Lower lobe of right lung (tissue), 2 donors: ENCODE measurements at regions not wholly inside any gene's neighbourhood (a gene's known extent, or its start where the extent isn't known, plus 50 kb on each side); places are given as distances from the start of the nearest gene placed in this dataset.
A peak's percentile ranks its signal among the peaks of the same experiment; 100 is the strongest.

Experiments
- ATAC-seq, 2 donors: fragments of 200-7000 bp; cut with Tn5 transposase; one replicate each; pipeline ENCODE4 v1.9.1; 2020 to 2022; ENCODE audit warnings: mild to moderate bottlenecking in 2 of 2, moderate library complexity in 2 of 2
- DNase-seq: peaks from one replicate; pipeline ENCODE4 v3.0.0-alpha.2; 2020
- H3K27ac ChIP-seq: fragments of 200-600 bp; one replicate; pipeline ENCODE4 v1.8.0; 2022
- H3K27me3 ChIP-seq: fragments of 200-600 bp; one replicate; pipeline ENCODE4 v1.8.0; 2022; ENCODE audit warnings: low read depth
- H3K36me3 ChIP-seq: fragments of 200-600 bp; one replicate; pipeline ENCODE4 v1.8.0; 2022; ENCODE audit warnings: mild to moderate bottlenecking
- H3K4me1 ChIP-seq: fragments of 200-600 bp; one replicate; pipeline ENCODE4 v1.8.0; 2022
- H3K4me3 ChIP-seq: fragments of 200-600 bp; one replicate; pipeline ENCODE4 v1.8.0; 2022; ENCODE audit warnings: mild to moderate bottlenecking
- H3K9me3 ChIP-seq: fragments of 200-600 bp; one replicate; pipeline ENCODE4 v1.8.0; 2022
- intact Hi-C: fragments of 100-400 bp; cut with DNase I; formaldehyde crosslinking; loops from one replicate; pipeline ENCODE4 v1.11.0; 2022
- TF ChIP-seq, protein P1 (sequence below): fragments of 200-600 bp; IDR thresholded peaks from one replicate; pipeline ENCODE4 v1.8.0; 2022; ENCODE audit warnings: antibody characterized with exemption, mild to moderate bottlenecking
- donor health status: DM: no; HTN: yes; CAD: no; lungs with severe emphysema.

DNA sequence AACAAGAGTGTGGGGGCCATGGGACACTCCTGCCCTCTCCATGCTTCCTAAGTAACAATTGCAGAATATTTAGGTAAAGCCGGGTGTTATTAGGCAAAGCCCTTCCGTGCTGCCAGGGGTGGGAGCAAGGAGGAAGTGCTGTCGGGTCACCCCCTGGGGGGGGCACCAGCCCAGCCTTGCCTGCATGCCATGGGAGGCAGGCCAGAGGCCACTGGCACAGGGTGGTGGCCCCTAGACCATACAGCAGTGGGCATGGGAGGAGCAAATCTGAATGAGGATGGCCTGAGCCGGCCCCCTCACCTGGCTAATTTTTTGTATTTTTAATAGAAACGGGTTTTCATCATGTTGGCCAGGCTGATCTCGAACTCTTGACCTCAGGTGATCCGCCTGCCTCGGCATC is 355.7 kb upstream of the CDH8 start:
- ATAC-seq, result peak in 1 of 2 donors; percentile 38
- Histone ChIP-seq H3K4me3 (no peak overlapping the region), H3K27me3 (no peaks in the 10 kb centered on the region), H3K27ac (no peak overlapping the region), H3K4me1 (no peaks in the 10 kb centered on the region), H3K9me3 (no peaks in the 10 kb centered on the region), H3K36me3 (no peaks in the 10 kb centered on the region)
- TF ChIP-seq, protein P1, sequence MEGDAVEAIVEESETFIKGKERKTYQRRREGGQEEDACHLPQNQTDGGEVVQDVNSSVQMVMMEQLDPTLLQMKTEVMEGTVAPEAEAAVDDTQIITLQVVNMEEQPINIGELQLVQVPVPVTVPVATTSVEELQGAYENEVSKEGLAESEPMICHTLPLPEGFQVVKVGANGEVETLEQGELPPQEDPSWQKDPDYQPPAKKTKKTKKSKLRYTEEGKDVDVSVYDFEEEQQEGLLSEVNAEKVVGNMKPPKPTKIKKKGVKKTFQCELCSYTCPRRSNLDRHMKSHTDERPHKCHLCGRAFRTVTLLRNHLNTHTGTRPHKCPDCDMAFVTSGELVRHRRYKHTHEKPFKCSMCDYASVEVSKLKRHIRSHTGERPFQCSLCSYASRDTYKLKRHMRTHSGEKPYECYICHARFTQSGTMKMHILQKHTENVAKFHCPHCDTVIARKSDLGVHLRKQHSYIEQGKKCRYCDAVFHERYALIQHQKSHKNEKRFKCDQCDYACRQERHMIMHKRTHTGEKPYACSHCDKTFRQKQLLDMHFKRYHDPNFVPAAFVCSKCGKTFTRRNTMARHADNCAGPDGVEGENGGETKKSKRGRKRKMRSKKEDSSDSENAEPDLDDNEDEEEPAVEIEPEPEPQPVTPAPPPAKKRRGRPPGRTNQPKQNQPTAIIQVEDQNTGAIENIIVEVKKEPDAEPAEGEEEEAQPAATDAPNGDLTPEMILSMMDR, result no peak
- intact Hi-C loops, result no loop called here
- no peak for DNase-seq

DNA sequence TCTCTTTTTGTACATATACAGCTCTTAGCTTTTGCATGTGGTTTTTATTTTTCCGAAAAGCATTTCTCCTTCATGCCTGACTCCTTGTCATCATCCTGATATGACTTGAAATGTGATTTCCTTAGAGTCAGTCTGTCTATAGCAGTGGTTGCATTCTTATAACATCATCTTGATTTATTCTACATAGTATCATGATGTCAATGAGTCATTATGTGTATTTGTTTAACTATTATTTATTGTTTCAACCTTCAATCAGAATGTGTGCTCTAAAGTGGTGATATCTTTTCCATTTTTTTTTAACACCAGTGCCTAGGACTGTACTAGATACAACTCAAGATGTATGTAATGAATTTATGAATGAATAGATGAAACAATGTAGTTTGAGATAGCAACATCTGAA is 354.9 kb upstream of the CDH8 start:
- Histone ChIP-seq H3K4me1 (no peaks in the 10 kb centered on the region), H3K9me3 (no peaks in the 10 kb centered on the region), H3K27ac (no peak overlapping the region), H3K27me3 (no peaks in the 10 kb centered on the region), H3K36me3 (no peaks in the 10 kb centered on the region), H3K4me3 (no peak overlapping the region)
- intact Hi-C loops, result no loop called here
- TF ChIP-seq, protein P1, result no peak
- DNase-seq, result no peak
- no peak for ATAC-seq

DNA sequence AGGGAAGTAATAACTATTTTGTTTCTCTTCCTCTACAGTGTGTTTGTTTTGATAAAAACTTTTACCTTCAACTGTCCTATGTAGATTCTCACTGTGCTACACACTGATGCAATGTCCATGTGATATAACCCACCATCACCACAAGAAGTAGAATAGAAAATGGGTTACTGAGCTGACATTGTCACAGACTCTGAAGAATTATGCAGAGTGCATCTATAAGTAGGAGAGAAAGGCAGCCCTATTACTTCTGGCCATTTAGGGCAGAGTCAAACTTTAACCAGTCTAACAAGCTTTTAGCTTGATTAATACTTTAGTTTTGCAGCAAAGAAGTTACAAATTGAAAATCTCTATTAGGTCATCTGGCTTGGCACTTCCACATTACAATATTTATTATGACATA is 354.0 kb upstream of the CDH8 start:
- Histone ChIP-seq H3K27me3 (no peaks in the 10 kb centered on the region), H3K9me3 (no peaks in the 10 kb centered on the region), H3K4me1 (no peaks in the 10 kb centered on the region), H3K36me3 (no peaks in the 10 kb centered on the region), H3K4me3 (no peak overlapping the region), H3K27ac (no peak overlapping the region)
- no peak for ATAC-seq
- intact Hi-C loops, result no loop called here
- no peak for DNase-seq
- TF ChIP-seq, protein P1, result no peak

DNA sequence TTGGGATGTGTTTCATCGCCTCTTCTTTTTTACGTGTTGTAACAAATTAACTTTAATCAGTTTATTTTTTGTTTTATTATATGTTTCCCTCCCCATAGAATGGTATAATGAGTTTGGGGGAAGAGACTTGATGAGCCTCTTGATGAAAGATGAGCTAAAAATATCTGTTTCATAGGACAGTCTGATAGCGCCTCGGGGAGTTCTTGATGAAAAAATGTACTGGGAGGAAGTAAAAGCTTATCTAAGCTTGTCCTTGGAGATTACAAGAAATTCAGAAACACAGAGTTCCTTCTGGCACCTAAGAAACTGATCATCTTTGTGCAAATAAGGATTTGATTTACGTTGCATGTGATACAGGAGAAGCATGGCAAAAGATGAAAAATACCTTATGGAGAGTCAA is 350.2 kb upstream of the CDH8 start:
- no peaks in the 10 kb centered on the region for H3K27me3 ChIP-seq
- no peaks in the 10 kb centered on the region for H3K9me3 ChIP-seq
- no peaks in the 10 kb centered on the region for H3K4me1 ChIP-seq
- intact Hi-C loops, result no loop called here
- no peak for DNase-seq
- no peaks in the 10 kb centered on the region for H3K36me3 ChIP-seq
- TF ChIP-seq, protein P1, result no peak
- ATAC-seq, result no peak
- no peak overlapping the region for H3K27ac ChIP-seq
- no peak overlapping the region for H3K4me3 ChIP-seq

DNA sequence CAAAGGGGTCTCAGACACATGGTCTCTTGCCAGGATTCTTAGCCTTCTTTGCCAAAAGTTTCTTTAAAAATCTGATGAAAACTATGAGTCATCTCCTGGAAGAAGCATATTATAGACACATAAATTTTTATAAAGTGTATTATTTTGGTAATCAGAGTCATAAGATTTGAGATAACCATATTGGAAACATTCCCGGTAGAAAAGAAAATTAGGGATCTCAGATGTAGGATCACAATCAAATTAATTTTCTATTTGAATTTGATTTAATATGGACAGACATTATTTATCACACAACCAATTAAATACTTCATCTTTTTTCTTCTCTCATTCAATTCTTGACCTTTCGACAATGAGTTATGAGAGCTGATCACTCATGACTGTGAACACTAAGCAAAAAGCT is 347.7 kb upstream of the CDH8 start:
- Histone ChIP-seq H3K4me1 (no peaks in the 10 kb centered on the region), H3K4me3 (no peak overlapping the region), H3K27ac (no peak overlapping the region), H3K27me3 (no peaks in the 10 kb centered on the region), H3K9me3 (no peaks in the 10 kb centered on the region), H3K36me3 (no peaks in the 10 kb centered on the region)
- TF ChIP-seq, protein P1, result no peak
- no peak for DNase-seq
- intact Hi-C loops, result no loop called here
- no peak for ATAC-seq

DNA sequence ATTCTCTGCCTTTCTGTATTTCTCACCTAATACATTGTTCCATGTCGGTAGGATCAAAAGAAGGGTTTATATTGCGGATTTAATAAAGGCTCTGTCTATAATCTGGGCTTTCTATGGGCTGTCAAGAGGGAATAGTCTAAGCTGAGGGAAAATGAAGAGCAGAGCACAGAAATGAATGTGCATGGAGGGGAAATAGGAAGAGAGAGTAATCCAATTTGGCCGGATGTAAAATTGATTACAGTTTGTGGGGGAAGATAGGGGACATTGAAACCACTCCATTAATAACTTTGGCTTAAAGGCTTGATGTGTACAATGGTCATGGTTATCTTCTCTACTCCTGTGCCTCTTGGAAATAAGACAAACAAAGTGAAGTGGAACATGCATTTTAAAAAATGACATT is 334.2 kb upstream of the CDH8 start:
- no peak for ATAC-seq
- intact Hi-C loops, result no loop called here
- no peak overlapping the region for H3K4me3 ChIP-seq
- H3K27me3 ChIP-seq, result no peaks in the 10 kb centered on the region
- no peak for DNase-seq
- no peaks in the 10 kb centered on the region for H3K9me3 ChIP-seq
- TF ChIP-seq, protein P1, result no peak
- no peaks in the 10 kb centered on the region for H3K4me1 ChIP-seq
- no peaks in the 10 kb centered on the region for H3K36me3 ChIP-seq
- no peak overlapping the region for H3K27ac ChIP-seq
